ENCODE measurements at regions not wholly inside any gene's neighbourhood (a gene's known extent, or its start where the extent isn't known, plus 50 kb on each side); places are given as distances from the start of the nearest gene placed in this dataset.
"Not testable (repeated sequence)": the region's sequence is repeated elsewhere in the genome, so short reads cannot be mapped to it uniquely, and the experiment has no call there.

DNA sequence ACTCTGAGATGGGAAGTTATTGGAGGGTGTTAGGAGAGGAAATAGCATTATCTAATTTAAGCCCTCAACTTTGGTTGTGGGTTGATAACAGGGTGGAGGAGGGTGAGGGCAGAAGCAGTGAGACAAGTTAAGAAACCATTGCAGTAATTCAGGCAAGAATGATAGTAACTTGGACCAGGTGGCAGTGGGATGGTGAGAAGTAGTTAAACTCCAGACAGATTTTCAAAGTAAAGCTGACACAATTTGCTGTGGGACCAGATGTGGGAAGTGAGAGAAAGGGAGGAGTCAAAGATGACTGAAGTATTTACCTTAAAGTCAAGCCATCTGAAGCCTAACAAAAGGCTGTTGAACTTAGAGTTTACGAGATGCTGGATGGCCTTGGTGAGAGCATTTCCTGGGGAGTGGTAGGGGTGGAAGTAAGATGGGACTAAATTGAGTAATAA is 163.2 kb upstream of the KLF7 start:
- no peak for DNase-seq (ENCODE audit: low read depth)

DNA sequence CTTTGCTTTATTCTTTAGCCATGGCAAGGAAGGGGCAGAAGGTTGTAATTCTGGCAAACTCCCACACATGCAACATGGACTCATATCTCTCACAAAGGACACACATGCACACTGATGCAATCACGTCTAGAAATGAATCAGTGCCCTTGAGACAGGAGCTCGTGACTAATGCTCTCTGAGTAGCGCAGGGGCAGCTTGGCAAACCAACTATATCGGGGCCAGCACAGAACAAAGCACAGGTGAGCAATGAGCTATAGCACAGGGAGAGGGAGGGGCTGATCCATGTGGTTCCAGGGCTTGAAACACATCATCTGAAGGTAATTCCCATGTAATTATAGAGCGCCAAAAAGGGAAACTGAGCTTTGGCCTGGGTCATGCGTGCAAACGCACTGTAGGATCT is 165.2 kb upstream of the KLF7 start:
- peak; percentile 62 for DNase-seq (ENCODE audit: low read depth)

DNA sequence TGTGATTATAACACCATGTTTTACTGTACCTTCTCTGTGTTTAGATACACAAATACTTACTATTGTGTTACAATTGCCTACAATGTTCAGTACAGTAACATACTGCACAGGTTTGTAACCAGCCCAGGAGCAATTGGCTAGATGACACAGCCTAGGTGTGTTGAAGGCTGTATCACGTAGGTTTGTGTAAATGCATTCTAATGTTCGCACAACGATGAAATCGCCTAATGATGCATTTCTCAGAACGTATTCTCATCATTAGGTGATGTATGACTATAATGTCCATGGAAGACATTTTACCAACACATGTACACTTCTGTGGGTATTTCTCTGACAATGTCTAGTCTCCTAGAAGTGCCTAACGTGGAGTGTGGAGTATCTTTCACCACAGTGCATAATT is 165.9 kb upstream of the KLF7 start:
- DNase-seq (ENCODE audit: low read depth), result no peak

DNA sequence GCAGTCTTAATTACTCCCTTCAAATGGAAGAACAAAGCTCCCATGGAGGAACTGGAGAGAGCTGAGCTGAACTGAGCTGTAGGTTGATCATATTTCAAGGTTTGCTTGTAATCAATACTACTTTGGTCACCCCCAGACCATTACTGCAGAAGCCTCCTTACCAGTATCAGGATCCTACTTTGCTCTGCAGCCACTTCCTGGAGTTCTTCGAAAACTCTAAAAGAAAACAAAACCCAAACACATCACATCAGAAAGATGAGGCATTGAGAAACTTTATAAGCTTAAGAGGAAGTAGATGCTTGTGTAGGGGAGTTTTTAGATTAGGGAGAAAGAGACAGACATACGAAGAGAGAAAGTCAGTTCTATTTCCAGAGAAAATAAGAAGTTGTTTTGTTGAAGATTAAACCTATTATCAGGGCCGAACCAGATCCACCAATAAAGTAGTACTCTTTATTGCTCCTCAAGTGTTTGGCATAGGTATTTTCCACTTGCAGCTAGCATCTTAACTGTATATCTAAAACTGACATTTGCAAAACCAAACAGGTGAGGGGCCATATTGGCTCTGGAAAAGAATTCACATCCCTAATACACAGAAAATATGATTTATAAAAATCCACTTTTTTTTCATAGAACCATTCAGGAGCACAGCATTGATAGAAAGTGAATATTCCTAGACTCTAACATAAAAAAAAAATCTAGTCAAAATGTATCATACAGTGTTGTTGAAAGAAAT is 166.9 kb upstream of the KLF7 start:
- DNase-seq (ENCODE audit: low read depth), result no peak

DNA sequence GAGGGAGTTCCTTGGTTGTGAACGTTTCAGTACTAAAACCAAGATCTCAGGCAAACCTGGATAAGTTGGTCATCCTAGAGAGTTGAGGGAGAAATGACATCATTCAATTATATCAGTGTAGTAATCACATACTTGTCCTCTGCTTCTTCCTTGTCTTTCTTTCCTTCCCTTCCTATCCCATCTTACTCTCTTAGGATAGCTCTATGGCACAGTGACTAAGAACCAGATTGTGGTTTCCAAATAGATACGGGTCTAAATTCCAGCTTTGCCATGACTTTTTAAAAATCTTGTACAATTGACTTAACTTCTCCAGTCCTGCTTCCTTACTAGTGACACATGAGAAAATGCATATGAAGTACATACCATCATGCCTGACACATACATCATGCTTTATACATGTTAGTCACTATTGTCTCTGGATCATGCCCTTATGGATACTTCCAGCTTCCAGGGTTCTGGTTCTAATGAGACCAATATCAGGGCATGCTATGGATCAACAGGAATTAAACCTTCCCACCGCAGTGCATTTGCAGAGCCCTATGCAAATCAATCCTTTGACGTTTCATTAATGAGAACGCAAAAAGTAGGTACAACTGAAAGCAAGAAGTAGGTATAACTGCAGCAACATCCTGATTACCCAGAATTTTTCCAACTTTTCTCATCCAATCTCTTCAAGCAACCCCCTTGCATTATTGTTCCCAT is 168.0 kb upstream of the KLF7 start:
- DNase-seq (ENCODE audit: low read depth), result no peak

DNA sequence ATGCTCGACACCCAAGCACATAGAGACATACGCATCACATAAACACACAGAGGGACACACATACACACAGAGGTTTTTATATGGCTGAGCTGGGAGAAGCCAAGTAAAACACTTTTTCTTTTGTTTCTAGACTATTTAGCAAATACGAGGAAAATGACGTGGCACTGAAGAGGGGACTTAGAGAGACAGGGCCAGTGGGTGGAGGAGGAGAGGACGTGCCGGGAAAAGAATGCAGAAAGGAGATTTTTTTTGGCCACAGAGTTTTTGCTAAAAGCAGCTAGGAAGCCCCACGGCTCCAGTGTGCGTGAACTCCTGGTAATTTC is 168.5 kb upstream of the KLF7 start:
- no peak for DNase-seq (ENCODE audit: low read depth)

DNA sequence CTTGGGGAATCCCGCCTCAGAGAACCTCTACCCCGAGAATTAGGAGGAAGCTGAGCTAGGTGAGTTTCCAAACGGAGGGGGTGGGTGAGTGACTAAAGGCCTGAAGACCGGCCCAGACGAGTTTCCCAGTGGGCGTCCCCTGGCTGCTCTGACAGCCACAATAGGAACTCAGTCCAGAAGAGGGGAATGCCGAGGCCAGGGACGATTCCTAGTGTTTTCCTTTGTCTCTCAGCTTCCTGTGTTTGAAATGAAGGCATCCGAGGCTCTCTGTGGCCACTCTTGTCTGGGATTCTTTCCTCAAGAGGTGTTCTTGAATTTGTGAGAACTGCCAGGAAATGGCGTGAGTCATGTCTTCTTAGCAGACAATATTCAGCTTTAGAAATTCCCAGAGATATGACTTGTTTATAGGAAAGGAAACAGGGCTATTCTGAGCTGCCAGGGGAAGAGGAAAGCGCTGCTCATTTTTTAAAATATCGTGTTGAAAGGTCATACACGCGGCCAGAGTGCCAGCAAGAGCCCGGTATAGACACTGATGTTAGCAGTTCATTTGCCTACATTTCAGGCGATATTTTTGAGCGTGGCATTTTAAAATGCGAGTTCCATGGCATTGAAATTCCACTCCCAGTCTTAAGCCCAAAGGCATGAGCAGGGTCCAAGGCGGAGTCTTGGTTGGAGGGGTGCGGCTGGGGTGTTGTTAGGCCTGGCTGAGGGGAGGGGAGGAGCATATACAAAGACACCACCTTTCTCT is 169.1 kb upstream of the KLF7 start:
- DNase-seq (ENCODE audit: low read depth), result peak; percentile 37

DNA sequence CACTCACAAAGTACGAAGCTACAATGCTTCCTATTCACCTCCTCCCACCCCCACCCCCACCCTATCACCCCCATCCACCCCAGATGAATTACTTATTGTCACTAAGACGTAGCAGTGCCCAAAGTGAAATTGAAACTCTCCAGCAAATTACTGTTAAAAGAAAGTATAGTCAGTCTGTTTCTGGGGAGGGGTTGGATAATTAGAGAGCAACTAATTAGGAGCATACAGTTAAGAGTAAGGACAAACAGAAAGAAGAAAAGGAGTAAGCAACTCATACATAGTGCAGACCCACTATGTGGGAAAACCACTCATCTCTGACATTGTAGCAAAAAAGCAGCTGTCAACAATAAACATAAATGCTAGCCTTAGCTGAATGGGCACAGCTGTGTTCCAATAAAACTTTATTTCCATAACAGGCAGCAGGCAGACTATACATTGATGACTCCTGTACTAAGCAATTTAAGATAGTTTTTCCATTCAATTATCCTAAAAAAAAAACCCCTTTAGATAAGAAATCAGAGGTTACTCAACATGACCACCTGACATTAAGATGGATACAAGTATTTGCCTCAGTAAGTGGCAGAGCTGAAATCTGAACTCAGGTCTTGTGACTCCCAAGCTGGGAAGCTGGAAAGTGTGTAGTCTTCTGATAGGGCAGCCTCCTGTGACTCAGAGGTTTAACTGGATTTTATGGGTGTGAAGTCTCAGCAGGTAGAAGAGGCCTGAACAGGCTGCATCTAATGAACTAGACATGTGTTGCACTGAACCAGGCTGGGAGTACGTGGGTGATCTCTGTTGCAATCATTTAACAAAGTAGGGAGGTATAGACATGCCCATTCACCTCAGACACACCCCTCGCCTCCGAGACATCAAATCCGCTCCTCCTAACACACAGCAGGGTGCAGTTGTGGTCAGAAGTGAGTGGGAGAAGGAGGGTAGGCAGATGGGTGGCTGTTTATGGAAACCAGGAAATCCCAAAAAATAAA is 171.8 kb upstream of the KLF7 start:
- no peak for DNase-seq (ENCODE audit: low read depth)

DNA sequence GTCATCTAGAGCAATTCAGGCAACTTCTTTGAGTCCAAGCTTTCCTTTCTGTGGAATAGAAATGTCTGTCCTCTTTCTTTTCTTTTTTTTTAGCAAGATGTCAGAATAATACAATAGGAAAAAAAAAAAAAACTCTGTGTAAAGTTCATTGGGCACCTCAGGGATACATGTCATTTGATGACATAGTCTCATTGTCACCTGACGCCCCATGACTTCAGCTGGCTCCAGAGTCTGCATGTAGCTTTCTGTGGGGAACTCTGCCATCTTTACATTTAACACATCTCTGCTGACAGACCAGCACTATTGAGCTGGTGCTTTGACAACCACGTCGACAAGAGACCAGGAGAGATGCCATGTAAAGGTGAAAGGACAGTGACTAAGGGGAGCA is 172.5 kb upstream of the KLF7 start:
- no peak for DNase-seq (ENCODE audit: low read depth)

DNA sequence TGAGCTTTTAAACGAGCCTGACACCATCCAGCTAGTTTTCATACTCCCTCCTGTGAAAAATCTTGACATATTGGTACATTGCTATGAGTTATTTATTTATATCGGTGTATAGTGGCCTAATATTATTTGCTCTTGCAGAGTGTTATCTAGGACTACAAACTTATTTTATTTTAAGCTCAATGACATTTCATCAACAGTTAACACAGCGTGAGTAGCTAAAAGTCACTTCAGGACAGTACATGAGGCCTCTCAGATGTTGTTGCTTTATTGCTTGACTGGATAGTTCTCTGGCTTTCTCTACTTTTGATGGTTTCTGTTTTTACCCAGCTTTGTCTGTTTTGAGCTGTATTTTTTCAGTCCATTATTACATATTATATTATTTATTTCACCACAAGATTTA is 172.9 kb upstream of the KLF7 start:
- DNase-seq (ENCODE audit: low read depth), result no peak

DNA sequence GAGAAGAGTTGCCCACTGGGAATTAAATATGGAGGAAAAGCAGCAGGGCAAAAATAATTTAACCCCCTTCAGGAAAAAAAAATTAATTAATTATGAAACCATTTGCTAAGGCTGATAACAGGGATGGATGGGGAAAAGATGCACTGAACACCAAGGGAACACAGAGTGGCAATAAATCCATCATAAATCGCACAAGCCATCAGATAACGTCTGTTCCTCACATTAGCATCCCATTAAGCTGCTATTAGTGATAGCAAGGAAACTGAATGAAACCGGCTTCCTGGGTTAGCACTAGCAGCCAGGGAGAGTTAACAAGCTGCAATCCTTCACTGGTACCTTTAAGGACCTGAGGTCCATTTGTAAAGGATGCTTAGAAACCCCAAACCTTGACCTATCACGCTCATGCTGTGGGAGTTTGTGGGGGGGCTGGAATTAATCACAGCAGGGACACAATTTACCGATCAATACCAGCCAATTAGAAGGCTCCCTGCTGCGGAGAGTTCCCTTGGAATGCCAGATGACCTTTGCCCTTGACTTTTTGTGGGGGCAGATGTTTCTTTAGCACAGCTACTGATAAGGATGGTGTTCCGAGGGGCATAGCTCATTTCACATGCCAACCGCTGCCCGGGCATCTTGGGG is 175.5 kb upstream of the KLF7 start:
- no peak for DNase-seq (ENCODE audit: low read depth)

DNA sequence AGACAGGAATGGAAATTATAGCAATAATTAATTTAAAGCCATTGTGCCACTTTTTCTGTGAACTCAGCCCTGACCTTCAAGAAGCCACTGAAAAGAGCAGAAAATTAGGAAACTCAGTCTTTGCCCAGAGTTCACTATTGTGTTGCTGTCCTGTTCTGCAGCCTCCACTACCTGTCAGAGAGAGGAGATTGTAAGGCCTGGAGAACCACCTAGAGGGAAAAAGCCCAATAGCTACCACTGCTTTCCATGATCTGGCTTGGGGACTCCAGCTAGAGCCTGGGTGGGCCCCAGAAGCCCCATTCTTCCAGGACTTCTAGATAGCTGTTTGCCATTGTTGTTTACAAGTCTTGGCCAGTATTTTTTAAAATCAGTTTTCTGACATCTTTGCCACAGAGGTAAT is 176.1 kb upstream of the KLF7 start:
- DNase-seq (ENCODE audit: low read depth), result no peak

DNA sequence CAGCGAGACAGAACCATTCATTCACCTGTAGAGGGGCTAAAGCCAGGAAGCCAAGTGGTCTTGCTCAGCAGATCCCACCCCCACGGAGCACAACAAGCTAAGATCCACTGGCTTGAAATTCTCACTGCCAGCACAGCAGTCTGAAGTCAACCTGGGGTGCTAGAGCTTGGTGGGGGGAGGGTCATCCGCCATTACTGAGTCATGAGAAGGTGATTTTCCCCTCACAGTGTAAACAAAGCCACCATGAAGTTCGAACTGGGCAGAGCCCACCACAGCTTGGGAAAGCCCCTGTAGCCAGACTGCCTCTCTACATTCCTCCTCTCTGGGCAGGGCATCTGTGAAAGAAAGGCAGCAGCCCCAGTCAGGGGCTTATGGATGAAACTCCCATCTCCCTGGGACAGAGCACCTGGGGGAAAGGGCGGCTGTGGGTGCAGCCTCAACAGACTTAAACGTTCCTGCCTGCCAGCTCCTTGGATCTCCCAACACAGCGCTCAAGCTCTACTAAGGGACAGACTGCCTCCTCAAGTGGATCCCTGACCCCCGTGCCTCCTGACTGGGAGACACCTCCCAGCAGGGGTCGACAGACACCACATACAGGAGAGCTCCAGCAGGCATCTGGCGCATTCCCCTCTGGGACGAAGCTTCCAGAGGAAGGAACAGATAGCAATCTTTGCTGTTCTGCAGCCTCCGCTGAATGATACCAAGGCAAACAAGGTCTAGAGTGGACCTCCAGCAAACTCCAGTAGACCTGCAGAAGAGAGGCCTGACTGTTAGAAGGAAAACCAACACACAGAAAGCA is 179.0 kb upstream of the KLF7 start:
- not testable (repeated sequence) for DNase-seq (ENCODE audit: low read depth)

DNA sequence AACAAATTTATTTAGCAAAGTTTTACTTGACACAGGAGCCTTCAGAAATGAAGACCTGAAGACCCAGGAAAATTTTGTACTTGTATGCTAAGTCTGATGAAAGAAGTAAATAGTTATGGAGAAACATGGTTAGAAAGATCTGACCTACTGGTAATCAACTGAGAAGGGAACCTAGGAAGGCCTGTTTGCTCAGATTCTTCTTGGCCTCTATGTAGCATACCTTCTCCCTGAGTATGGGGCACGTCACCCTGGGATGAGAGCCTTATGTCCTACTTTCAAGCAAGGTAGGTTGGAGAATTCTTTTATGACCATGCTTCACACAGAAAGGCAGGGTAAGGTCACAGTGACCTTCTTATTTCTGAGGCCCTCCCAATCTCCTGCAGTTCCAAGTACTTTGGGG is 178.6 kb upstream of the CREB1 start:
- no peak for DNase-seq (ENCODE audit: low read depth)

DNA sequence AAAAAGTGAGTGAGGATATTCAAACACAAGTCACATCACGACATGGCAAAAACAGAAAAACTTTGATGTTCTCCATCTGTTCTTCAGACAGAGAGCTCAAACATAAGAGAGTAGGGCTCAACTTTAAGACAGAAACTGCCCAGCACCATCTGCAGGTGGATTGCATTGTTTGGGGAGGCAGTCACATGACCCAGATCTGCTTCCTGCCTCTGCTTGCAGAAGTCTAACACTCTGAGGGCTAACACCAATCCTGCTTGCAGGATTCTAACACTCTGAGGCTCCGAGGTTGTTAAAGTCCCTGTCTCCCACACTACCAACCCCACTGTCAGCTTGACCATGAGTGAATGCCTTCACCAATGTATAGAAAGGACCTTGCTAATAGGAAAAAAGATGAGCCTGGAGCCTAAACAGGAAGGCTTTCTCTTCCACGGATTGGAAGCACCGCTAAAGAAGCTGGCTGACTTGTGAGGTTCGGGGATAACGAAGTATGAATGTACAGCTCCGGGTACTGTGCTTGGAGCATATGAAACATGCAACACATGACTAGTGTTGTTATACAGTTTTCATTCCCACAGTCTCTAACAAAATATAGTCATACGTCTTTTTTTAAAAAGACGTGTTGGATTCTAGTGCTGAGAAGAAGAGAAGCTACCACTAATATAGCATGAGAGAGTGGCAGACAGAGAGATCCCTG is 176.6 kb upstream of the CREB1 start:
- DNase-seq (ENCODE audit: low read depth), result no peak

DNA sequence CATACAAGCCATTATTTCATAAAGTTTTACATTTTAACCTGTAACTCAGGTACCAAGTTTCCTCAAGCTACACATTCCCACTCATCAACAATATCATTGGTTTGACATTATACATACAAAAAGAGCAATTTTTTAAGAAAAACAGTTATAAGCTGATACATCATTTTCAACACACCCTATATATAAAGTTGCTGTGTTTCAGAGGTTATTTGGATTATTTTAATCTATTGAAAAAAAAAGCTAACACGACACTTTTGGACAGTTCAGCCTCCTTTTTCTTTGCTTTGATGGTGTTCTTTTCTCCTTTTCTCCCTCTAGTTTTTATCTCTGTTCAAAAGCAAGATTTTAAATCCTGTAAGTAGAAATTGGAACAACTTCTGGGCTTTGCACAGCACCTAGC is 175.9 kb upstream of the CREB1 start:
- DNase-seq (ENCODE audit: low read depth), result no peak

DNA sequence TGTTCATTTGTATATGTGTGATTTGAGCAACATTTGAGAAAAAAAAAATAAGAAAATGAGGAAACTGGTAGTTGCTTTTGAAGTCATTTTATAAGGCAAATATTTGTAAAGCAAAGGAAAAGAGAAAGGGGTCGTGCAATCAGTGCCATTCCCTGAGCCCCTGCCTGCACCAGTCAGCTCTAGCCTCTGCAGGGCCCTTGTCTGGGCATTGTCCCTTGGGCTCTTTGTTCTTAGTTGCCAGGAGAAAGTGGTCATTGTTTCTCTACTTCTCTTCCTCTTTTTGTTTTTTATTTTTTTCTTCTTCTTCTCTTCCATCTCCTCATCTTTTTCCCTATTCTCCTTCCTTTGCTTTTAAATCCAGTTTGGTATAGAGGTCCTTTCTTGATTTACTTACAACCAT is 175.3 kb upstream of the CREB1 start:
- DNase-seq (ENCODE audit: low read depth), result no peak

DNA sequence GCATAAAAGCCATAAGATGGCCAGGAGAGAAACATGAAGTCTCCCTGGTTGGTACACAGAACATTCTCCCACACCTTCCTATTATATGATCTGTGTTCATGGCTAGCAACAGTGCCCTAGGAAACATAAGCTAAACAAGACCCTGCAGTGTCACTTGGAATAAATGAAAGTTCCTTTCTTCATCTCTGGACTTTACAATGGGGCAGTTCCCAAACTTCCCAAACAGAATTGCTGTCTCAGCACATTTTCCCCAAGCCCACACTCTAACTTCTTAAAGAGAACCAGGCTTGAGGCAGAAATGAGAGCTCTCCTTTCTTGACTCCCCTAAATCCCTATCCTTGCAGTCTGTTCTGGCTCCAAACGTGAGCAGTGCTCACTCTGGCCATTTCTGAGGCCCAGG is 173.2 kb upstream of the CREB1 start:
- no peak for DNase-seq (ENCODE audit: low read depth)

DNA sequence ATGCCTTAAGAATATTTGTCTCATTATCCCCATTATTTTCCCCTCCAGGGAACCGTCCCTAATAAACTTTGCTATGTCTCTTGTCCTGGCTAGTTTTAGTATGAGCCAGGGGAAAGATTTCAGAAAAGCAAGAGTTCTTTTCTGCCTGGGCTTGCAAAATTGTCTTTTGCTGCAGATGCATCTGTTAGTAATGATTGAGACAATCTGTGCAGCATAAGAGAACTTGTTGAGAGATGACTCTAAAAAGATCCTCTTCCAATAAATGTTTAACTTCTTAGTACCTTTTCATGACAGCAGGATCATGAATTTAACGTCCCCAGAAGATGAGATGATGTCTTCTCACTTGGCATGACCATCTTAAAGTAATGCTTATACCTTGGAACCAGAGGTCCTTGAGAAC is 172.5 kb upstream of the CREB1 start:
- DNase-seq (ENCODE audit: low read depth), result no peak

DNA sequence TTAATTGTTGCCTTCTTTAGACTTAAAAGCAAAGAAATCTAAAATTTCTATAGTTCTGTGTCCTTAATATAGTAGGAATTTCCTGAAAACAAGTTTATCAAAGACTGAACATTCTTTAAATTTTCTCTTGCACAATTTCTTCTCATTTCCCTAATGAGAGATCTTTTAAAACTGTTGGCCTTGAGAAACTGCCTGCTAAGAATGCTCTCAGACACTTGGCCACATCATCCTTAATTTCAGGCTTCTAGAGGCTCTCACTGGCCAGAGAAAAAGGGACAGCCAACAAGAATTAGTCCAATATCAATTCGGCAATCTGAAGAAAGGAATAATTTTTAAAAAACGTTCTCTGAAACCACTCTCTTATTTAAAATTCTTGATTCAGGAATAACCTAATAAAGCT is 167.0 kb upstream of the CREB1 start:
- DNase-seq (ENCODE audit: low read depth), result no peak
